Breast epithelium (tissue), 4 donors: ENCODE measurements at regions not wholly inside any gene's neighbourhood (a gene's known extent, or its start where the extent isn't known, plus 50 kb on each side); places are given as distances from the start of the nearest gene placed in this dataset.

ENCODE experiments used
- DNase-seq, 2 donors: peaks; one replicate each; pipeline ENCODE4 v3.0.0-alpha.2; 2019; ENCODE audit warnings: low spot score in 2 of 2
- H3K27ac ChIP-seq, 2 donors: fragments of 200-600 bp; sonication (generic) in 1 of 2; one replicate each; pipeline ENCODE4 v1.5.1; 2016 to 2019; ENCODE audit warnings: mild to moderate bottlenecking in 1 of 2
- H3K27me3 ChIP-seq, 2 donors: fragments of 200-600 bp; sonication (generic) in 1 of 2; one replicate each; pipeline versions ENCODE4 v1.5.1 to v1.6.0; 2017 to 2019; ENCODE audit warnings: control low read depth in 1 of 2, mild to moderate bottlenecking in 1 of 2
- H3K36me3 ChIP-seq: fragments of 200-600 bp; one replicate; pipeline ENCODE4 v1.5.1; 2019
- H3K4me1 ChIP-seq, 2 donors: fragments of 200-600 bp; sonication (generic); one replicate each; pipeline ENCODE4 v1.5.1; 2016 to 2019; ENCODE audit warnings: control low read depth in 1 of 2
- H3K4me3 ChIP-seq, 3 donors: fragments of 200-600 bp; sonication (generic); 1 replicate in 2 of 3; 2 replicates in 1 of 3; pipeline ENCODE4 v1.5.1; 2016 to 2019; ENCODE audit warnings: mild to moderate bottlenecking in 3 of 3, moderate library complexity in 2 of 3
- H3K9me3 ChIP-seq, 2 donors: fragments of 200-600 bp; sonication (generic) in 1 of 2; one replicate each; pipeline ENCODE4 v1.5.1; 2016 to 2019; ENCODE audit warnings: control low read depth in 1 of 2
- CTCF ChIP-seq, 3 donors: fragments of 450-650 bp; IDR thresholded peaks; one replicate each; pipeline ENCODE4 v1.5.1; 2016 to 2017; ENCODE audit warnings: antibody characterized with exemption in 3 of 3, mild to moderate bottlenecking in 3 of 3, moderate library complexity in 3 of 3
- POLR2A ChIP-seq: fragments of 450-650 bp; IDR thresholded peaks from one replicate; pipeline ENCODE4 v1.6.1; 2016; ENCODE audit warnings: antibody characterized with exemption, mild to moderate bottlenecking, moderate library complexity
- POLR2AphosphoS5 ChIP-seq, 3 donors: sonication (generic); formaldehyde crosslinking; IDR thresholded peaks; one replicate each; pipeline ENCODE4 v1.6.1; 2017; ENCODE audit warnings: antibody characterized with exemption in 3 of 3
- intact Hi-C: fragments of 100-400 bp; cut with DNase I; formaldehyde crosslinking; loops from one replicate; pipeline ENCODE4 v1.15.1; 2023; ENCODE audit warnings: low total_unique reads

- no peak for DNase-seq
- H3K4me1 ChIP-seq, result no peaks in the 10 kb centered on the region
- H3K4me3 ChIP-seq, result no peak overlapping the region
- H3K9me3 ChIP-seq, result peaks cover 0 to 3% of the 10 kb centered on the region in 2 donors
- intact Hi-C loops, result no loop called here
- H3K27ac ChIP-seq, result no peak overlapping the region
- TF ChIP-seq POLR2A (no peak), POLR2AphosphoS5 (IDR thresholded peaks at IDR 0.05) (no peak), CTCF (IDR thresholded peaks at IDR 0.05) (no peak)
- H3K36me3 ChIP-seq, result no peaks in the 10 kb centered on the region
- no peaks in the 10 kb centered on the region for H3K27me3 ChIP-seq
These were observed 56.6 kb upstream of the IL6 start for GRCh38 chr7:22670422-22670815.

- DNase-seq, result no peak
- Histone ChIP-seq H3K27ac (no peak overlapping the region), H3K4me3 (no peak overlapping the region), H3K27me3 (no peaks in the 10 kb centered on the region), H3K9me3 (peaks cover 0 to 9% of the 10 kb centered on the region in 2 donors), H3K36me3 (no peaks in the 10 kb centered on the region), H3K4me1 (no peaks in the 10 kb centered on the region)
- intact Hi-C loops, result no loop called here
- TF ChIP-seq CTCF (IDR thresholded peaks at IDR 0.05), result no peak
- no peak for TF ChIP-seq POLR2AphosphoS5 (IDR thresholded peaks at IDR 0.05)
- no peak for TF ChIP-seq POLR2A
These were observed 57.1 kb upstream of the IL6 start for GRCh38 chr7:22669692-22670421.

DNA sequence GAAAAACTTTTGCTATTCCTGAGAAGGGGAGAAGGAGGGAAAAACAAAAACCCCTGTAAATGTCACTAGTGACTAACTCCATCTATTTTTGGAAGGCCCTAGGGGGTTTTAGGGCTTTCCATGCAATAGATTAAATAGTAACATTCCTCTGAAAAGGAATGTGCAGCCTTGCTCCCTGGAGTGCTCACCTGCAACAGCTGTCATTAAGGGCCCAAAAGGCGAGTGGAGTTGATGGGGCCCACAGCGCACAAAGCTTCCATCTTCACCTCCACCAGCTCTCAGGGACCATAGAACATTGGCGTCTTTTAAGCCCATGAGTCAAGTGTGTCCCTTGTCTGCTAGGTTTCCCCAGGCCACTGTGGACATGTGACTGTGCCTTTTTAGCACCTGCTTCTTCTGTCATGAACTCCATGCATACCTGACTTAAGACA lies 58.0 kb upstream of the IL6 start:
- DNase-seq, result no peak
- H3K36me3 ChIP-seq, result no peaks in the 10 kb centered on the region
- H3K4me1 ChIP-seq, result no peaks in the 10 kb centered on the region
- H3K9me3 ChIP-seq, result peaks cover 0 to 9% of the 10 kb centered on the region in 2 donors
- no peak overlapping the region for H3K27ac ChIP-seq
- no peak overlapping the region for H3K4me3 ChIP-seq
- intact Hi-C loops, result no loop called here
- no peak for TF ChIP-seq POLR2A
- no peak for TF ChIP-seq CTCF (IDR thresholded peaks at IDR 0.05)
- no peak for TF ChIP-seq POLR2AphosphoS5 (IDR thresholded peaks at IDR 0.05)
- no peaks in the 10 kb centered on the region for H3K27me3 ChIP-seq

- no peak for DNase-seq
- Histone ChIP-seq H3K9me3 (peaks cover 0 to 9% of the 10 kb centered on the region in 2 donors), H3K36me3 (no peaks in the 10 kb centered on the region), H3K27me3 (no peaks in the 10 kb centered on the region), H3K4me3 (no peak overlapping the region), H3K27ac (no peak overlapping the region), H3K4me1 (no peaks in the 10 kb centered on the region)
- intact Hi-C loops, result no loop called here
- TF ChIP-seq POLR2AphosphoS5 (IDR thresholded peaks at IDR 0.05) (no peak), CTCF (IDR thresholded peaks at IDR 0.05) (no peak), POLR2A (no peak)
These were observed 59.3 kb upstream of the IL6 start for GRCh38 chr7:22667562-22668239.

GRCh38 chr7:22667187-22667561 lies 59.8 kb upstream of the IL6 start:
- no peak for TF ChIP-seq POLR2AphosphoS5 (IDR thresholded peaks at IDR 0.05)
- no peak for TF ChIP-seq POLR2A
- TF ChIP-seq CTCF (IDR thresholded peaks at IDR 0.05), result no peak
- Histone ChIP-seq H3K9me3 (peaks cover 0 to 9% of the 10 kb centered on the region in 2 donors), H3K4me3 (no peak overlapping the region), H3K4me1 (no peaks in the 10 kb centered on the region), H3K27me3 (no peaks in the 10 kb centered on the region), H3K27ac (no peak overlapping the region), H3K36me3 (no peaks in the 10 kb centered on the region)
- DNase-seq, result no peak
- intact Hi-C loops, result no loop called here
